ENCODE measurements at regions not wholly inside any gene's neighbourhood (a gene's known extent, or its start where the extent isn't known, plus 50 kb on each side); places are given as distances from the start of the nearest gene placed in this dataset.

GRCh38 chr9:87233899-87234455 lies 263.7 kb upstream of the DAPK1 start:
- H3K27ac Mint-ChIP-seq: peak overlapping the region; percentile 5 to 33 (median 30)

GRCh38 chr9:87234854-87235253 lies 262.8 kb upstream of the DAPK1 start:
- Mint-ChIP-seq H3K36me3 (ENCODE audit: low read depth) (no peaks in the 10 kb centered on the region), H3K9me3 (peaks cover 14% of the 10 kb centered on the region), H3K27me3 (ENCODE audit: low read depth) (no peaks in the 10 kb centered on the region), H3K4me1 (peaks cover 35% of the 10 kb centered on the region), H3K27ac (no peak overlapping the region), H3K4me3 (no peak overlapping the region)
- no peak for TF ChIP-seq CTCF (IDR thresholded peaks at IDR 0.05; ENCODE audit: unreplicated experiment in 3 of 3)

More at GRCh38 chr9:87233899-87234455, 263.7 kb upstream of the DAPK1 start:
- no peaks in the 10 kb centered on the region for H3K27me3 Mint-ChIP-seq (ENCODE audit: low read depth)
- peaks cover 40% of the 10 kb centered on the region for H3K4me1 Mint-ChIP-seq
- H3K36me3 Mint-ChIP-seq (ENCODE audit: low read depth): no peaks in the 10 kb centered on the region
- H3K4me3 Mint-ChIP-seq: no peak overlapping the region
- H3K9me3 Mint-ChIP-seq: peaks cover 14% of the 10 kb centered on the region
- TF ChIP-seq CTCF (IDR thresholded peaks at IDR 0.05; ENCODE audit: unreplicated experiment in 3 of 3): no peak

- Mint-ChIP-seq H3K27ac (no peak overlapping the region), H3K4me3 (no peak overlapping the region), H3K4me1 (peaks cover 35% of the 10 kb centered on the region), H3K27me3 (ENCODE audit: low read depth) (no peaks in the 10 kb centered on the region), H3K9me3 (peaks cover 14% of the 10 kb centered on the region), H3K36me3 (ENCODE audit: low read depth) (no peaks in the 10 kb centered on the region)
- TF ChIP-seq CTCF (IDR thresholded peaks at IDR 0.05; ENCODE audit: unreplicated experiment in 3 of 3): no peak
These were observed 261.1 kb upstream of the DAPK1 start for GRCh38 chr9:87236546-87236945.

GRCh38 chr9:87237336-87237735 lies 260.3 kb upstream of the DAPK1 start:
- no peaks in the 10 kb centered on the region for H3K36me3 Mint-ChIP-seq (ENCODE audit: low read depth)
- H3K4me3 Mint-ChIP-seq: no peak overlapping the region
- H3K27me3 Mint-ChIP-seq (ENCODE audit: low read depth): no peaks in the 10 kb centered on the region
- H3K4me1 Mint-ChIP-seq: peaks cover 35% of the 10 kb centered on the region
- TF ChIP-seq CTCF (IDR thresholded peaks at IDR 0.05; ENCODE audit: unreplicated experiment in 3 of 3): no peak
- H3K9me3 Mint-ChIP-seq: peaks cover 10% of the 10 kb centered on the region
- peak overlapping the region; percentile 71 to 84 (median 82) for H3K27ac Mint-ChIP-seq

- H3K4me3 Mint-ChIP-seq: peak overlapping the region in 1 of 3 experiments; percentile 59
- TF ChIP-seq CTCF (IDR thresholded peaks at IDR 0.05; ENCODE audit: unreplicated experiment in 3 of 3): no peak
- H3K9me3 Mint-ChIP-seq: peaks cover 3% of the 10 kb centered on the region
- peak overlapping the region; percentile 41 to 84 (median 71) for H3K27ac Mint-ChIP-seq
- H3K36me3 Mint-ChIP-seq (ENCODE audit: low read depth): no peaks in the 10 kb centered on the region
- H3K27me3 Mint-ChIP-seq (ENCODE audit: low read depth): no peaks in the 10 kb centered on the region
- peaks cover 30% of the 10 kb centered on the region for H3K4me1 Mint-ChIP-seq
These were observed 259.1 kb upstream of the DAPK1 start for GRCh38 chr9:87238545-87238944.

- Mint-ChIP-seq H3K4me3 (no peak overlapping the region), H3K36me3 (ENCODE audit: low read depth) (no peaks in the 10 kb centered on the region), H3K4me1 (peaks cover 23% of the 10 kb centered on the region), H3K27me3 (ENCODE audit: low read depth) (no peaks in the 10 kb centered on the region), H3K9me3 (no peaks in the 10 kb centered on the region), H3K27ac (peak overlapping the region in 2 of 3 experiments; percentile 41 to 71)
- TF ChIP-seq CTCF (IDR thresholded peaks at IDR 0.05; ENCODE audit: unreplicated experiment in 3 of 3): no peak
These were observed 258.4 kb upstream of the DAPK1 start for GRCh38 chr9:87239312-87239711.
